ENCODE measurements at regions not wholly inside any gene's neighbourhood (a gene's known extent, or its start where the extent isn't known, plus 50 kb on each side); places are given as distances from the start of the nearest gene placed in this dataset.

DNA sequence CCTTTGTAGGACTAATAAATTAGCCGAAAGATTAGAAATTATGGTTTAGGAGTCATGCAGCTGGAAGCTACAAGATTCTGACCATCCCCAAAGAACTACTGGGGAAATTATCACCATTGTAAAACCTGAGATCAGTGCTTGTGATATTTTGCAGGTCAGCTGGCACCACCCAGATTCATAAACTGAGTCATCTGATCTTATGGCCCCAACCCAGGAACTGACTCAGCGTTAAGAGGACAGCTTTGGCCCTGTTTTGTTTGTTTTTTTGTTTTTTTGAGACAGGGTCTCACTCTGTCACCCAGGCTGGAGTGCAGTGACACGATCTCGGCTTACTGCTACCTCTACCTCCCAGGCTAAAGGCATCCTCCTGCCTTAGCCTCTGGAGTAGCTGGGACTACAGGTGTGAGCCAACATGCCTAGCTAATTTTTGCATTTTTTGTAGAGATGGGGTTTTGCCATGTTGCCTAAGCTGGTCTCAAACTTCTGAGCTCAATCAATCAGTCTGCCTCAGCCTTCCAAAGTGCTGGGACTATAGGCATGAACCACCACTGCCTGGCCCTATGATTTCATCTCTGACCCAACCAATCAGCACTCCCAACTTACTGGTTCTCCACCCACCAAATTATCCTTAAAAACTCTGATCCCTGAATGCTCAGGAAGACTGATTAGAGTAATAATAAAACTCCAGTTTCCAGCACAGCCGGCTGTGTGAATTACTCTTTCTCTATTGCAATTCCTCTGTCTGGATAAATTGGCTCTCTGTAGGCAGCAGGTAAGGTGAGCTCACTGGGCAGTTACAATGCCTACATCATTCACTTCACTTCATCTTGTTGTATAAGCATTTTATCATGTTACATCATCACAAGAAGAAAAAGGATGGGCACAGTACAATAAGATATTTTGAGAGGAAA, 79.4 kb upstream of the KSR1 start:
- TF ChIP-seq POLR2AphosphoS5 (IDR thresholded peaks at IDR 0.05): no peak
- TF ChIP-seq, protein P1, sequence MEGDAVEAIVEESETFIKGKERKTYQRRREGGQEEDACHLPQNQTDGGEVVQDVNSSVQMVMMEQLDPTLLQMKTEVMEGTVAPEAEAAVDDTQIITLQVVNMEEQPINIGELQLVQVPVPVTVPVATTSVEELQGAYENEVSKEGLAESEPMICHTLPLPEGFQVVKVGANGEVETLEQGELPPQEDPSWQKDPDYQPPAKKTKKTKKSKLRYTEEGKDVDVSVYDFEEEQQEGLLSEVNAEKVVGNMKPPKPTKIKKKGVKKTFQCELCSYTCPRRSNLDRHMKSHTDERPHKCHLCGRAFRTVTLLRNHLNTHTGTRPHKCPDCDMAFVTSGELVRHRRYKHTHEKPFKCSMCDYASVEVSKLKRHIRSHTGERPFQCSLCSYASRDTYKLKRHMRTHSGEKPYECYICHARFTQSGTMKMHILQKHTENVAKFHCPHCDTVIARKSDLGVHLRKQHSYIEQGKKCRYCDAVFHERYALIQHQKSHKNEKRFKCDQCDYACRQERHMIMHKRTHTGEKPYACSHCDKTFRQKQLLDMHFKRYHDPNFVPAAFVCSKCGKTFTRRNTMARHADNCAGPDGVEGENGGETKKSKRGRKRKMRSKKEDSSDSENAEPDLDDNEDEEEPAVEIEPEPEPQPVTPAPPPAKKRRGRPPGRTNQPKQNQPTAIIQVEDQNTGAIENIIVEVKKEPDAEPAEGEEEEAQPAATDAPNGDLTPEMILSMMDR (IDR thresholded peaks at IDR 0.05): no peak
